ENCODE measurements at regions not wholly inside any gene's neighbourhood (a gene's known extent, or its start where the extent isn't known, plus 50 kb on each side); places are given as distances from the start of the nearest gene placed in this dataset.

- TF ChIP-seq SMC3 (conservative IDR thresholded peaks at IDR 0.05; ENCODE audit: insufficient read depth, low read depth, low read length) (no peak), CTCF (IDR thresholded peaks at IDR 0.05 in 2 of 3, conservative IDR thresholded peaks at IDR 0.05 in 1 of 3; ENCODE audit: insufficient read depth in 2 of 3, low read depth in 1 of 3, low read length in 3 of 3) (no peak), PURB (CRISPR knock-in tag; IDR thresholded peaks at IDR 0.05; ENCODE audit: low read depth) (no peak), EZH2 (IDR thresholded peaks at IDR 0.05; ENCODE audit: borderline replicate concordance, low read depth, low read length) (no peak), REST (IDR thresholded peaks at IDR 0.05; ENCODE audit: borderline replicate concordance) (no peak), REST (CRISPR knock-in tag; IDR thresholded peaks at IDR 0.05; ENCODE audit: low read depth) (no peak), FOS (IDR thresholded peaks at IDR 0.05; ENCODE audit: extremely low read depth, insufficient read length) (no peak), EHMT2 (IDR thresholded peaks at IDR 0.05) (no peak), HMGXB4 (CRISPR knock-in tag; IDR thresholded peaks at IDR 0.05) (no peak), MYNN (IDR thresholded peaks at IDR 0.05) (no peak), MYNN (CRISPR knock-in tag; IDR thresholded peaks at IDR 0.05) (no peak), PATZ1 (CRISPR knock-in tag; IDR thresholded peaks at IDR 0.05; ENCODE audit: borderline replicate concordance) (no peak), STAT6 (CRISPR knock-in tag; IDR thresholded peaks at IDR 0.05) (no peak)
Observed at GRCh38 chrX:121405826-121406225, 358.4 kb downstream of the GLUD2 start.

Measured in K562 (cell line).